ENCODE measurements at regions not wholly inside any gene's neighbourhood (a gene's known extent, or its start where the extent isn't known, plus 50 kb on each side); places are given as distances from the start of the nearest gene placed in this dataset.

- Histone ChIP-seq H3K4me1 (ENCODE audit: control insufficient read depth, insufficient read depth, low read length) (no peaks in the 10 kb centered on the region), H3K4ac (ENCODE audit: low read depth, low read length) (no peak overlapping the region), H3K9ac (ENCODE audit: low read depth, low read length) (no peak overlapping the region), H3K56ac (ENCODE audit: extremely low read depth, insufficient read depth, low read length) (no peak overlapping the region), H3K9me1 (ENCODE audit: insufficient read depth, low read length) (no peaks in the 10 kb centered on the region), H4K8ac (ENCODE audit: low read depth in 2 of 2, low read length in 2 of 2) (no peak overlapping the region), H2BK5ac (ENCODE audit: low read depth, low read length, poor library complexity, severe bottlenecking) (no peak overlapping the region), H3K9me3 (ENCODE audit: control insufficient read depth, insufficient read depth, low read length) (no peaks in the 10 kb centered on the region), H3K27ac (ENCODE audit: insufficient read depth, low read length) (no peak overlapping the region), H2BK20ac (ENCODE audit: low read depth, low read length) (no peak overlapping the region), H3K4me2 (ENCODE audit: low read depth, low read length) (no peak overlapping the region), H3K27me3 (ENCODE audit: control insufficient read depth, insufficient read depth, low read length) (0 out of 2 replicates have a peak, but pooled peaks cover 2% of the 10 kb centered on the region), H4K20me1 (ENCODE audit: insufficient read depth, low read length) (no peaks in the 10 kb centered on the region), H2AFZ (replicated peaks; ENCODE audit: low read length, poor library complexity) (no peak overlapping the region), H4K5ac (ENCODE audit: low read depth, low read length) (no peak overlapping the region), H3K18ac (ENCODE audit: low read depth, low read length) (no peak overlapping the region), H4K91ac (ENCODE audit: insufficient read depth, low read depth, low read length) (no peak overlapping the region), H3K14ac (replicated peaks; ENCODE audit: low read depth, low read length) (no peak overlapping the region), H2AK5ac (ENCODE audit: low read depth, low read length) (no peak overlapping the region), H3K4me3 (ENCODE audit: insufficient read depth, low read depth, low read length) (no peak overlapping the region), H2AK9ac (replicated peaks; ENCODE audit: low read depth, low read length, poor library complexity) (no peak overlapping the region), H3K36me3 (ENCODE audit: control insufficient read depth, insufficient read depth, low read length) (no peaks in the 10 kb centered on the region), H3K23ac (ENCODE audit: low read depth, low read length) (no peak overlapping the region), H3K79me1 (ENCODE audit: low read depth in 1 of 2, low read length in 2 of 2) (no peaks in the 10 kb centered on the region), H2BK120ac (ENCODE audit: low read depth, low read length) (no peak overlapping the region), H2BK15ac (ENCODE audit: low read depth, low read length) (no peak overlapping the region)
- 90% methylated on average over 2 of the region's 5 CpGs; no CpG with 5 or more reads in 1 of the 2 experiments for WGBS, 2 experiments (ENCODE audit: extremely low coverage in 2 of 2, insufficient read length in 1 of 2)
- TF ChIP-seq RCOR1 (IDR thresholded peaks at IDR 0.05; ENCODE audit: insufficient replicate concordance, low read length), result no peak
- TF ChIP-seq BHLHE40 (IDR thresholded peaks at IDR 0.05; ENCODE audit: low read depth, low read length), result no peak
- POLR2A ChIA-PET (ENCODE audit: unreplicated experiment), result no interaction called here
- in situ Hi-C loops (cut with MboI; ENCODE audit: low sequenced_read_pairs) (no loop called here), intact Hi-C loops (cut with micrococcal nuclease) (no loop called here), dilution Hi-C loops (cut with HindIII; ENCODE audit: low sequenced_read_pairs, unreplicated experiment) (no loop called here)
- ATAC-seq (ENCODE audit: low read depth) (no peak), DNase-seq (no peak)
- BruUV-seq (replicated peaks), result no TSS peak
- CTCF ChIA-PET, result no interaction called here
Measured at GRCh38 chr9:108634204-108634603, 221.6 kb downstream of the ACTL7B start.
